SKM-1 treated with dmso at 0.1 percent for 144 hours (cell line): ENCODE measurements at regions not wholly inside any gene's neighbourhood (a gene's known extent, or its start where the extent isn't known, plus 50 kb on each side); places are given as distances from the start of the nearest gene placed in this dataset.
"Not testable (repeated sequence)": the region's sequence is repeated elsewhere in the genome, so short reads cannot be mapped to it uniquely, and the experiment has no call there.

Source experiments
- DNase-seq: peaks from one replicate; lab custom pipeline; 2025; ENCODE audit not compliant: unreplicated experiment; lab: John Stamatoyannopoulos, UW

DNA sequence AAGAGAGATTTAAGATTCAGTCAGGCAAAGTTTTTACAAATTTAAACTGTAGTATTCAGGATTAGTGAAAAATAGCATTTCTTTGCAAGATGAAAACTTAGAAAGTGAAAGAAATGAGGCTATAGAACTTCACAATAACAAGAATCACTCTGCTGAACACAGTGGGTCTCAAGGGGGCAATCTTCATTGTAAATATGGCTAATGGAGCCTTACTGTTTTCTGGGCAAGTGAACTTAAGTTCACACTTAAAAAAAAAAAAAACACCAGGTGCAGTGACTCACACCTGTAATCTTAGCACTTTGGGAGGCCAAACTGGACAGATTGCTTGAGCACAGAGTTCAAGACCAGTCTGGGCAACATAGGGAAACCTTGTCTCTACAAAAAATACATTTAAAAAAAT lies 175.9 kb upstream of the SNX2 start:
- no peak for DNase-seq

DNA sequence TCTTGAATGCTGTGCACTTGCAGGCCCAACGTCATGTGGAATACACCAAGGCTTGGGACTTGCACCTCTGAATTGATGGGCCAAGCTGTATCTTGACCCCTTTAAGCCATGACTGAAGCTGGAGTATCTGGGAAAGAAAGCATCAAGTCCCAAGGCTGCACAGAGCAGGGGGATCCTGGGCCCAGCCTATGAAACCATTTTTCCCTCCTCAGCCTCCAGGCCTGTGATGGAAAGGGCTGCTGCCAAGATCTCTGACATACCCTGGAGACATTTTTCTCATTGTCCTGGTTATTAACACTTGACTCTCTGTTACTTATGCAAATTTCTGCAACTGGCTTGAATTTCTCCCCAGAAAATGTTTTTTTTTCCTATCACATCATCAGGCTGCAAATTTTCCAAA lies 174.0 kb upstream of the SNX2 start:
- no peak for DNase-seq

DNA sequence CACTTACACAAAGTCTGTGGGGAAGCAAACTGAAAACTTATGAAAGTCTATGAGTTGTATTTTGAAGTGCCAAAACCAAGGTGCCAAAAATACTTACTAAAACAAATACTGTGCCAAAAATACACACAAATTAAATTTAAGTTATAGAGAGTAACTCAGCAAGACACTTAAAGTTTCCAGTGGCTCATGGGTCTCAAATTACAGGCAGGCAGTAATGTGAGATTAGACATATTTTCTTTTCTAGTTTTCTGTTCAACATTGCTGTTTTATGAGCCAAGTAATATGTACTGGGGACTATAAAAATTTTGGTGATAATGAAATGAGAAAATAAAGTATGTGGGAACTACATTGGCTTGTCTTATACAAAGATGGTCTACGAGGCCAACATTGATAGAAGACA lies 172.2 kb upstream of the SNX2 start:
- no peak for DNase-seq

GRCh38 chr5:122605236-122605635 lies 169.6 kb upstream of the SNX2 start:
- no peak for DNase-seq

DNA sequence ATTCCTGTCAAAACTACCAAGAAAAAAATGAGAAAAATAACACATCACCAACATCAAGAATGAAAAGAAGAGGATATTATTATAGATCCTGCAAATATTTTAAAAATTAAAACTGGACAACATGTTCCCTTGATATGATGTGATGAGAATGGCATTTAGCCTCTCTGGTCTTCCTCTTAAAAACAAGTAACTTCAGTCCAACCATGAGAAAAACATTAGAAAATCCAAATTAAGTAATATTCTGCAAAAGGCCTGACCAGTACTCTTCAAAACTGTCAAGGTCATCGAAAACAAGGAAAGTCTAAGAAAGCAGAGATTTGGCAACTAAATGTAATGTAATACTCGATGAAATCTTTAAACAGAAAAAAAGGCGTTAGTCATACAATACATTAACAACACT lies 167.1 kb upstream of the SNX2 start:
- no peak for DNase-seq

DNA sequence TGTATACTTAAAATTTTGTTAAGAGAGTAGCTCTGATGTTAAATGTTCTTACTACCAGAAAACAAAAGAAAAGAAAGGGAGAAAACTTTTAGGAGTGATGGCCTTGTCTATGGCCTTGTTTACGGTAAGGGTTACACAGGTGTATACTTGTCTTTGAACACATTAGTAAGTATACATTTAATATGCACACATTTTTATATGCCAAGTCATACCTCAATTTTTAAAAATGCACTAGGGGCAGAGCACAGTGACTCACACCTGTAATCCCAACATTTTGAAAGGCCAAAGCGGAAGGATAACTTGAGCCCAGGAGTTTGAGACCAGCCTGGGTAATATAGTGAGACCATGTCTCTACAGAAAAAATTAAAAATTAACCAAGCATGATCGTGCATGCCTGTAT lies 166.7 kb upstream of the SNX2 start:
- no peak for DNase-seq

DNA sequence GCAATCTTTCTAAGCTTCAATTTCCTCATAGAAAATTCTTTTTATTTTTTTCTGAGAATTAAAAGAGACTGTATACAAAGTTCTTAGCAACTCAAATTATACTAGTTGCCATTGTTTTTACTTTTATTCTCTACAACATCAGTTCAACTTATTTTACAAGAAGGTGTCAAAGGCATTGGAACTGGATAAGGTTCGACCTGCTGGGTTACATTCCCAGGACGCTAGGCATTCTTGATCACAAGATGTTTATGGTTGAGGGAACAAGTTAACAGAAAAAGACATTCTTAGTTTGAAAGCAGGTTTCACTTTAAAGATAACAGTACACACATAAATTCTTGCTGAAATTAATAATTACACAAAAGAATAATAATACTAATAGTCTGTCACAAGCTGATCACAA lies 163.5 kb upstream of the SNX2 start:
- DNase-seq, result no peak

- DNase-seq, result no peak
Measured at GRCh38 chr5:122612901-122613300, 162.0 kb upstream of the SNX2 start.

DNA sequence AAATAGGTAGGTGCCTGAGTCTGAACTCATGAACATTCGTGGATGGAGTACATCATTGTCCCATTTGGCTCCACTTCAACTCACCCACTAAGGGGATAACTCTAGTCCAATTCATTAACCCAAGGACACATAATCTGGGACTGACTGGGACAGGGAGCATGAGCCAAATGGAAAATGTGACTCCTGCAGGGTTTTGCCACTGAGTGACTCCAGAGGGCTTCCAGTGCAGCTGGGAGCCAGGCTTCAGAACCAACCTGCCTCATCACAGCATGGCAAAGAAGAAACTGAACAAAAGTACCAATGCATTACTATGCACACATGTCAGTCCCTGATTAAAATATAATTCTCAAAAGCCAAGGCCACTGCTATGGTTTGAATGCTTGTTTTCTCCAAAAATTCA lies 159.7 kb upstream of the SNX2 start:
- no peak for DNase-seq

DNA sequence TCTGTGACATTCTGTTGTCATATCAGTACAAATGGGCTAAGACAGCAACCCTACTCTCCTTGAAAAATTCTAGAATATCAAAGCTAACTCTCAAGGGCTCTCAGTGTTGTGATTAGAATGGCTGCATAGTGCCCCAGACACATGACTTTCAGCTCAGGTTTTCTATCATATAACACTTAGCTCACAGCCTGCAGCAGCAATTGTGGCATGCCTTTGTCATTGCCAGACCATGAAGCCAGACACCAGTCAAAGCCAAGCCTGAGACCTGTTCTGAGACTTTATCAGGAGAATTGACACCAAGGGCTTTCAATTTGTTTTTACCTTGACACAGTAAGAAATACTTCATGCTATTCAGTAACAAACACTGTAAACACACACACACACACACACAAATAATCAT lies 159.0 kb upstream of the SNX2 start:
- no peak for DNase-seq

GRCh38 chr5:122618046-122618445 lies 156.8 kb upstream of the SNX2 start:
- not testable (repeated sequence) for DNase-seq

DNA sequence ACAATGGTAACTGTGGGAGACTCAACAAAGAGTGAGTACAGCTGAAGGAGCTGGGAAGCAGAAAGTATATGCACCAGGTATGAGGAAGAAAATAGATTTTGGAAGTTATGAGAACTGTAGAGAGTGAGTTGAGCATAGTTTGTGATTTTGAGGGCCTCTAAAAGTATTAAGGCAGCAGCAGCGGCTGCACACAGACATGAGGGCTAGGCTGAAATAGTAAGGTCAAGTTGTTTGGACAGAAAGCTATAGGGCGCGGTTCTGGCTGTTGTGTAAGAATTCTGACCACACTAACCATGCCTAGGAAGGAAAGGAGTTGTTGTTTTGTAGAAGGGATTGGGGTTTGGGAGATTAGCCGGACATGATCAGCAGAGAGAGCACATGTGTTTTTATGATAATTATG lies 154.1 kb upstream of the SNX2 start:
- not testable (repeated sequence) for DNase-seq

DNA sequence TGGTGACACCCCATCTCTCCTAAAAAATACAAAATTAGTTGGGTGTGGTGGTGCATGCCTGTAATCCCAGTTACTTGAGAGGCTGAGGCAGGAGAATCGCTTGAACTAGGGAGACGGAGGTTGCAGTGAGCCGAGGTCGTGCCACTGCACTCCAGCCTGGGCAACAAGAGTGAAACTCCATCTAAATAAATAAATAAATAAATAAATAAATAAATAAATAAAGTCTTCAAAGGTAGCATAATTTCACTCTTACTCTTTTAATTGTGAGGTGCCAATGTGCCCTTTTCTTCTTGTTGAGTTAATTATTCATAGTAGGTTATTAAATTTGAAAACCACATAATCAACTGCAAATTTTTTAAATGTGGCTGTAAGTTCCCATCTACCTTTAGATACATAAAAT lies 146.2 kb upstream of the SNX2 start:
- DNase-seq, result not testable (repeated sequence)

DNA sequence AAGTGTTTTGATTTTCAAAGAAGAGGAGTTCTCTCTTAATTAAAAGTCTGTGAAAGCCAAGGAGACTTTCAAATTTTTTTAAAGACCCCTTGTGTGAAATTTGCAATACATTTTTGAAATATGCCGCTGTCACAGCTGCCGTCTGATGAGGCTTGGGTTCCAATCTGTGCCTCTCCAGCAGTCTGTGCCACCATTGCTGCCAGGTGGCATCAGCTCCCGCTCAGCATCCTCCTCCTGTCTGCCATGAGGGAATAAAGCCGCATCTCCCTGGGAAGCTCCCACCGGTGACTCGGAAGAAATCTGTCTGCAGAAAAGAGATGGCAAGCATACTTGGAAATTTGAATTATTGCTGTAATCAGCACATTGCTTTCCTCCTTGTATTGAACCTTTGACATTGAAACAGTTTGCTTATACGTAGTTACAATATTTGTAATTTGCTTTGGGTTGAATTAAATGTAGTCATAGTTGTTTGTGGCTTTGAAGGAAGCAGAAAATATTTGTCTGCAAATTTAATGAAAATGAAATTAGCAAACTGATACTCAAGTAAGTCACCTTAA lies 145.7 kb upstream of the SNX2 start:
- DNase-seq, result no peak

GRCh38 chr5:122638581-122638980 lies 136.3 kb upstream of the SNX2 start:
- DNase-seq, result no peak

DNA sequence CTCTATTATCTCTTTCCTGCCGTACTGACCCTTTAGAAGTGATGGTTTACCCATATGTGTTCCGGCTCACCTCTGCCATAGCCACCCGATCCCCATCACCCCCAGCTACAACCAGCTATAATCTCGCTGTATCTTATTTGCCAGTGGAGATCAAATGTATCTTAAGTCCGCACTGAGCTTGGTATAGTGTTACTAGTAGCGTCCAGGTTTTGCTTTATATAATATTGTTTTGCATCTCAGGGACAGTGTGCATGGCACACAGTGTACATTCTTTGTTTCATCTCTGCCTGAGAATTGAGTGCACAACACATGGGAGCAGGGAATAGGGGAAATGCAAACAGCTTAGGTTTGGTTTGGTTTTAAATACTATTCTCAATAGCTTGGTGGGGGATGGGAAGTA lies 135.8 kb upstream of the SNX2 start:
- DNase-seq, result no peak

DNA sequence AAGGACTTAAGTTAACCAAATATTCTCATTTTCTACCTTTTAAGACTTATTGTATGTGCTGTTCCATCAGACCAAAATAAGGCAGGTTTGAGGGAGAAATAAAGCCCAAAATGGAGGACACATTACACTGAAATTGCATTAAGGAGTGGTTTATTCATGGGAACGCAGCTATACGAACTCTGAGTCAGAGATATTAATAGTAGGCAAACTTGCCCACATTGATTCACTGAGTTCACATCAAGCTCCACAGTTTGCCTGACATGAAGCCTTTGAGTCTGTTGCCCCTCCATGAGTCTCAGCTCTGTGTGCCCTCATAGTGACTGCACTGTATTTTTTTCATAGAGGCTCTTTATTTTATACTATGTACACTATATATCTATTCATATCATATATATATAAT lies 135.0 kb upstream of the SNX2 start:
- no peak for DNase-seq

GRCh38 chr5:122649080-122649479 lies 125.8 kb upstream of the SNX2 start:
- DNase-seq, result no peak

DNA sequence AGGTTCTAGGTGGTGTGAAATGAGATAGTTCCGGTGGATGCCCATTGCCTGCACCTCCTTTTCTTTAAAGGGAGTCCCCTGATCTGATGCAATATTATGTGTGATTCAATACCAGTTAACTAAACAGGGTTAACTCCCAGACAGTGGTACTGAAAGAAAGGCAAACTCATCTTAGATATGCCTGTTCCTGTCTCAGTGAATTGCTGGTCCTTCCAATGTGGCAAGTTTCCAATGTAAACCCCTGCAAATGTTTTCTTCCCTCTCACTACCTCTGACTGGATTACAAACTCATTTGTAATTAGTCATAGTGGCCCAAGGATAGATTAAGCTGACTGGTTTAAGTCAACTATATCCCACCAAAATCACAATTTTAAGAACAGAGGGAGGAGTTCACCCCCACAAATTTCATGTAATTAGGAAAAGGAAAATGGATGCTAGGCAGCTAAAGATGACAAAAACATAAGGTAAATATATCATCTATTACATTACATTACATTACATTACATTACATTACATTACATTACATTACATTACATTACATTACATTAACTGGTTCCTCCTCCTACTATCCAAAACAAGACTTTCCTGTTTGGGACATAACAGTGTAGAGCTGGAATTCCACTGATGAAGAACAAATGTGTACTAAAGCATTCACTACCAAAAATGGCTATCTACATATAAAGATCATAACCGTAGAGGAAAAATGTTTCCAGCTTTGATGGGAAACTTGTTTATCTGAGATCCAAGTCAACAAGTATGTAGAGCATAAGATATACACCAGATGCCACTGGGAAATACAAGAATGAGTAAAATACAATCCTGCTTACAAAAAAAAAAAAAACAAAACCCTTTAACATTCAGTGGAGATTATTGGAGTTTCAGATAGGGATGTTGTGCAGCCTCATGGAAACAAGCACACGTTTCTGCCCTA lies 121.5 kb upstream of the SNX2 start:
- DNase-seq, result no peak

DNA sequence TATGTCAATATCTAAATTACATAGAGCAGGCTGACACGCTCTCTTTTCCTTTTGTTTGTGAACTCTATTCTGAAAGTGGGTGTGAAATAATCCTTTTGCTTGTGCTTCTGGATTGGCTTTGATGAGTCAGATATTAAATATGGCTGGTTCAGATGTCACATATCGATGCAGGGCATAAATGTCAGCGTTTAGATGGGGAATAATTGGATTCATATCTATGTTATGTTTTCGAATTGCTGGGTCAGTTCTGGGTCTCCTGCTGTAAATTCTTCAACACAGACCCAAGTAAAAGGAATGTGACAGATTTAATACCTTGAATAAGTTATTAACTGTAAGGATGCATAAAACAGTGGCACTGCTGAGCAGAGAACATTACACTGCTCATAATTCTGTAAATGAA lies 118.7 kb upstream of the SNX2 start:
- no peak for DNase-seq

DNA sequence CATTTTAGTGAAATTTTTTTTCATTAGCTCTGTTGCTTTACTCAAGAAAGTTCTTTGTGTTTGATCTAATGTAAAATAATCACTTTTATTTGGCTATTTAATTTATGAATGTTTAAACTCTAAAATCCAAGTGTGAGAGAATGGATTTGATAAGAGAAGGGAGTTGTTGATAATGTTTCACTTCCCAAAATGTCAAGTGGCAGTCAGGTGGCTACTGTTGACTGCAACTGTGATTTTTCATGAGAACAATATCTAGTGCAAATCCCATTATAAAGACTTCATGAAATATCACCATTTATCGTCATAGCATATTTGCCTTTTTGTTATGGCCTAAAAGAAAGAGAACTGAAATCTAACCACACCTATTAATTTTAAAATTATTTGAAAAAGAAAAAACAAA lies 118.3 kb upstream of the SNX2 start:
- no peak for DNase-seq

GRCh38 chr5:122661496-122662180 lies 113.2 kb upstream of the SNX2 start:
- no peak for DNase-seq
